Cerebellar cortex (tissue), 1 donor: ENCODE measurements at regions not wholly inside any gene's neighbourhood (a gene's known extent, or its start where the extent isn't known, plus 50 kb on each side); places are given as distances from the start of the nearest gene placed in this dataset.

Experiments used
- DNase-seq: peaks from one replicate; pipeline ENCODE4 v3.0.0-alpha.2; 2015; ENCODE audit warnings: low spot score

DNA sequence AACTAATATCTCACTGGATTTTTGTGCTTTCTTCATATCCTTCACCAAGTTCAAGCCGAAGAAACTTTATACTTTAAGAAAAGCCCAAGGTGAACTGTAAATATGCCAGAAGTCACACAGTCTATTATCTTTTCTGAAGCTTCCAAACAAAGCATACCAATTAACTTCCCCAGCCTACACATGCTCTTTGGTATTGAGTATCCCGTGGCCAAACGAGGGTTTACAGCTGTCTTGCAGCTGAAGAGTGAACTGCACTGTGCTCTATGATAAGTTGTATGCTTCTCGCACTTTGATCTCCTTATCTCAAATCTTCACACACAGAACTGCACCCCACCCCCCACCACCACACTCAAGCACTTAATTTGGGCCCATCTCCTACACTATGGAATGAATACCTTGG, 215.6 kb upstream of the VEPH1 start:
- DNase-seq = no peak

DNA sequence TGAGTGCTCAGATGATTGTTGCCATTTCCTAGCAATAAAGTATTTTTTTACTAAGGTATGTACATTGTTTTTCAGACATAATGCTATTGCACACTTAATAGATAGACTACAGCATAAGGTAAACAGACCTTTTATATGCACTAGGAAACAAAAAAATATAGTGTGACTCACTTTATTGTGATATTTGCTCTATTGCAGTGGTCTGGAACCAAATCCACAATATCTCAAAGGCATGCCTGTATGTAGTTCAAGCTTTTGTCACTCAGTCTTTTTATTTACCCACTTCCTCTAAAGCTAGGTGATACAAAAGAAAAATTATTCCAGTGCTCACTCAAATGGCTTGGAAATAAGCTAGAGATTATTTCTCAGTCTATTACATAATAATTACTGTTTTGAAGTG, 209.9 kb upstream of the VEPH1 start:
- DNase-seq = no peak

DNA sequence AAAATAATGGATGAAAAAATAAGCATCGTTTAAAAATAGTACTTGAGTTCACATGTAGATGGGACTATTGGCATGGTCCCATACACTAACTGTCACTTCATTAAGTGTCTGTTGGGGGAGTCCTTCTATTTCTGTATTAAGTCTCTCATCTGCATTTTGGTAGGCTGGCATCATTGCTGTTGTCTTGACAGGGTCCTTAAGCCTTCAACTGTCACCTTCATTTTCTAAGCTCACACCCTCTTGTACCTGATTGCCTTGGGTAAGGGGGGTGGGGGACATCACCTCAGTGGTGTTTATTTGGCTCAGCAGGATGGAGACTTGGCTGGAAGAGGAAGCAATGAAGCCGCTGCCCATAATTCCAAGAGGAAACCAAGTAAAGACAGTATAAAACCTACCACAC, 202.0 kb upstream of the VEPH1 start:
- DNase-seq = no peak

DNA sequence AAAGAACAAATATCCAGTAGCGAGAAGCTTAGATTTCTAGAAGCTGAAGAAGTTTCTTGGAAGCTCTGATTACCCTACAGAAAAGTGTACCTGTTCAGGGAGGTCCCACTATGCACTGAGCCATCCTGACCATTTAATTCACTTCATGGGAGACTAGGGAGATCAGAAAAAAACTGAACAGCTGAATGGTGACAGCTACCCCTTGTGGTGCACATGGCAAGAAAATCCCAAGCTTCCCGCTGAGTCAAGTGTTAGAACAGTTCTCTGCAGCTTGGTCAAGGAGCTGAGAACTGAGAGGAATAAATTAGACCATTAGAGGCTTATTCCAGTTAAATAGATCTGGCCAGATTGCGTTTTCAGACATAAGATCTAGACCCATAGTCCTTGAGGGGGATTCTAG, 197.2 kb upstream of the VEPH1 start:
- DNase-seq = peak; percentile 16

DNA sequence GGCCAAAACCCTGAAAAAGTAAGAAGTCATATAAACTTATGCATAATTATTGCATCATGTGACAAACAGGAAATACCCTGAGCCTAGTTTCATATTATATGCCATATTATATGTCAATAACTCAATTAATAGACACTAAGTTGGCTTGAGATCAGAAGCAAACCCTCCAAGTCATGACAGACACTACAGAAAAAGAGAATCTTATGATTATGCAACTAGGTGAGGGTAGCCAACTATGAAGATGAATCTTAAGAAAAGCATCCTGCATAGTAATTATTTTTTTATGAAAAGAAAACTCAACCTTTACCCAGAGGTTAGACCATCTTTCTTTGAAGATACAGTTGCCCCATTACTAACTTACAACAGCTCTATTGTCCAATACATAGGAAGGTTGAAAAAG, 192.4 kb upstream of the VEPH1 start:
- no peak for DNase-seq

DNA sequence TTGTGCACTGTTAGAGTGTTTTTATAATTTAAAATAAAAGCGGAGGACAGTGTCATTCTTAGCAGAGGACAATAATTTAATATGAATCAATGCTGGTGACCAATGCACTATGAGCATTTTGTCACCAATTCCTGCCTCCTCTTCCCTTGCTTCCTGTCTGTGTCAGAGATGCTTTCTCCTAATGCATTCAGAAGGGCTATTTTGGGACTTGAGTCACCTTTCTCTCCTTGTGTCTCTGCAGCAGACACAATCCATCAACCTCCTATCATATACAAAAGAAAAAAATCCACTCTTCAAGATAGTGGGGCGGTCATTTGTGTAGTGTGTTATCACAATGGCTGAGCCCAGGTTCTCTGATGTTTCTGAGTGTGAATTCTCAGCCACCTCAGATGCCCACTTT, 191.9 kb upstream of the VEPH1 start:
- no peak for DNase-seq

DNA sequence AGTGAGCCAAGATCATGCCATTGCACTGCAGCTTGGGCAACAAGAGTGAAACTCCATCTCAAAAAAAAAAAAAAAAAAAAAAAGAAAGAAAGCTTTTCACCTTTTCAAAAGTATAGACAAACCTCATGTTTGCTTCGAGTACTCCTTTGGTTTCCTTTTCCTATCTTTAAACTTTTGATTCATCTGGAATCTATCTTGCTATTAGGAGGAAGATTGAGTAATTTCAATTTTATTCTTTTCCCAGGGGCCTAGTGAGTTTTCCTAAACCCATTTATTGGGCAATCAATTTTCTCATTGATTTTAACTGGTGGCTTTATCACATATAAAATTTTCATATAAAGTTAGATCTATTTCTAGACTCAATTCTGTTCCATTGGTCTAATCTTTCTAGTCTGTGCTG, 190.5 kb upstream of the VEPH1 start:
- no peak for DNase-seq

DNA sequence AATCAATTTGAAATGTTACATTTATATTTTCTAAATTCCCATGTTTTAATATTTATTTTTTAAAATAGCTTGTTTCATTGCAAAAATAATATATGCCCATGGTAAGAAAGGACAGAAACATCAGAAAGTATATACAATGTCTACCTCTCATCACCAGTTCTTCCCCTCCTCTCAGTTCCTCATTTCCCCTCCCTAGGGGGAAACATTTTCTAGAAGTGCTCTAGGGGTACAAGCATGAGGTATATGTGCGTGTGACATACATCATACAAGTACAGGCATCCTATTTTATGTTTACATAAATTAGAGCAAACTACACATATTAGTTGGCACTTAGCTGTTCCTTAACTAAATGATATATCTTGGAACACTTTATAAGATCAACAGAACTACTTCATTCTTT, 189.3 kb upstream of the VEPH1 start:
- no peak for DNase-seq

DNA sequence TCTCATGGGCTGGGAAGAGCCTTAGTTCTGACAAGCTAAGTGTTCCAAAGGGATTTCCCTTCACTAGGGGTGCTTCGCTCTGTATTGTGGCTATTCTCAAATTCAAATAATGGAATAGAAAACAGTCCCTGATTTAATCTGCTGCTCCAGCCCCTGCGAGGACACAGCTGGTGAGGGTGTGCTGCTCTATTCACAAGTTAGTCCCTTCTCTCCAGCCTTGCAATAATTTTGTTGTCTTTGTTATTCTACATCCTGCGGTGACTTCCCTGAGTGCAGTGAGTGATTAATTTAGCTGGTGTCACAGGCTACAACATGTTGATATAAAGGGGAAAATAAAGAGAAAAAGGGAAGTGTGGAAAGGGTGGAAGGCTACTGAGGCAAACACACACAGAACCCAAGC, 180.5 kb upstream of the VEPH1 start:
- DNase-seq = no peak

DNA sequence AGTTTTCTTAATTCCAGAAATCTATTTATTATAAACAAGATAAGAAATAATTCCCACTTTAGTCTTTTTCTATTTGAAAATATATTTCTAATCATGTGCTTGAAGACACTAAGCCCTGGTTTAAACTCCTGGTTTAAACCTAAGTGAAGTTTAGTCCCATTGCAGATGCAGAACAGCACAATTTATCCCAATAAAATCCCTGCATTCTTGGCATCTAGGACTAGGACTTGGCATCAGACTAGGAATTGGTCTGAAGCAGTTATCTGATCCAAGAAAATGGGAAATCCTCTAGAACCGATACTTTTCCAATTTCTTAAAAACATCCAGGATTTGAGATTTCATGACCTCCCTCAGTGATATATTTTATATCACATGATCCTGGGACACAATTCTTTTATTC, 168.8 kb upstream of the VEPH1 start:
- DNase-seq = no peak

DNA sequence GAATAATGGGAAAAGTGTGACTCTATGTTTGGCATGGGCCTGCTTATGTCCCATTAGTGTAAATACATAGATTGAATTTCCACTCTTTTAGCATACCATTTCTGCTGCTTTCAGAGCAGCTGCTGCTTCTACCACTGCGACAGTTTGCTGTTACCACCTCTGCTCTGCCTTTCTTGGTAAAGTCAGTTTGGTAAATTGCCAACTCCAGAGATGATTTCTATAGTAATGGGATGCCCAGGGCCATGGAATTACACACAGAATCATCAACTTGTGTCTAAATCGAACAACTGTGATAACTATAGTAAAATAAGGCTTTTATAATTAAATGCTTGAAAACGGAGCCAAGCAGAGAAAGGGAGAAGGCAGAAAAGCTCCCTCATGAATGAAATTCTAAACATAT, 168.4 kb upstream of the VEPH1 start:
- DNase-seq = no peak

DNA sequence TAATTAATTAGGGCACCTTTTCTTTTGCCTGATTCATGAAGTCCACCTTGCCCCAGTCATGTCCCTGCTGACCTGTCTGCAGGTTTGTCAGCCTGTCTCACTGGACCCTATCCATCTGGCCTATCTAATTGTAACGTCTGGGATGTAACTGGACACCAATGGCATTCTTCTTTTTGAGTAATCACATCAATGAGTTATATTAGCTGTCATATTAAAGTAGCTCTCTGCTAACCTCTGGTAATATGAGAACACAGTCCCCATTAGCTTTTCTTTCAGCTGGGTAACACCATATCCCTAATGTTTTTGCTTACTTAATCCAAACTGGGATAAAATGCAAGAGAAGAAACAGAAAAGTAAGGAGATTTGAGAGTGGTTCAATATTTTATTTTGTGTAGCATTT, 166.2 kb upstream of the VEPH1 start:
- no peak for DNase-seq

DNA sequence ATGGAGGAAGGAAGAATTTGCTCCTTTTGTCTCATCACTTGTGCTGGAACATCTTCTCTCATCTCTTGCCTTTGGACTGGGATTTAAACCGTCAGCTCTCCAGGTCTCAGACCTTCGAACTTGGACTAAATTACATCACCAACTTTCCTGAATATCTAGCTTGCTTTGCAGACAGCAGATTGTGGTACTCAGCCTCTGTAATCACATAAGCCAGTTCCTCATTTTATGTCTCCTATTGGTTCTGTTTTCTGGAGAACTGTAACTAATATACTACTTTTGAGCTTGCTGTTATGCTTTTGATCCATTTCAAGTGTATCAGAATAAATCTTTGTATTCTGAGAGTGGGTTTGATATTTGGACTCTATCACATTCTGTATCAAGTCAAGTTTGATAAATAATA, 164.3 kb upstream of the VEPH1 start:
- no peak for DNase-seq

DNA sequence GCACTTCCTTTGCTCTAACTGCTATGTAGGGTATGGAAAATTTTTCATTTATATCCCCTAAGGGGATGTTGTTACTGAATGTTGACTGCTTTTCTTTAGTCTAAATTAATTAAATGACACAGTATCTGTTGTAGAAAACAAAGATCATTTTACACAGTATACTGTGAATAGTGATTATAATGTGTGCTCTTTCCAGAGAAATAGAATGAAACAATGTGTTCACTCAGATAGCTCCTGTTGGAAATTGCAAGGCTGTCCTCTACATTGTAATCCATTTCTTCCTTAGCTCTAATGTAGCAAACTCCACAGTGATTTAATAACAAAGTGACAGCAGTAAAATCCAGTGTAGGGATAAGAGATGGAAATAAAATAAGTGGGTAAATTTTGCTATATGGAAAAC, 159.0 kb upstream of the VEPH1 start:
- DNase-seq = no peak

DNA sequence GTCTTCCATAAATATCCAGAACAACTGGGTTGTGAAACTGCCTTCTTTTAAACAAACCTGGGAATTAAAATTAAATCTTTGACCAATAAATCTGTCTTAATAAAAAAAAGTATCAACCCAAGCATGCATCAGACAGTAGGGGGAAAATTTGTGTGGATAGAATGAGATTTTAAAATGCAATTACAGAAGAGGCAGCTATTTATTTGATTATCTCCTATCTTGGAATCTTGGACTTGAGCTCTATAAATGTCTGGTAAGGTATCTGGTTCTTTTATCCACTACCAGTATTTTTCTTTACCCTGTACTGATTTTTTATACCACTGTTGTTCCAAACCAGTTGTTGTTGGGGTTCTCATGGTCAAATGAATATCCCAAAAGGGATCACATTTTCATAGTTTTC, 157.6 kb upstream of the VEPH1 start:
- no peak for DNase-seq

DNA sequence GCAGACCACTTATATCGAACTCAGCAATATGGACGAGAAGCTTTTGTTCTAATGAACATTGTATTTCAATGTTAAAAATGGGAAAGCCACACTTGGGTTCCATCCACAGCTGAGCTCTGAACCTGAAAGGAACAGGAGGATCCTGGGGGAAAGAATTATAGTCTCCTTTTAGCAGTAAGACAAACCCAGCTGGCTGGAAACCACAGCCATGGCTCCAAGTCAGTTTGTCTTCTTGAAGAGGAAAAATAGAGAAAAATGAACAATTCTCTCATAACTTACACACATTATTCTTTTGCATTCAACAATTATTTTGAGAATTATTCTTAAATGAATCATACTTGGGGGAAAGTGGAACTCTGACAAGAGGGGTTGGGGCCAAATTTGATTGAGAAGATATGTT, 149.2 kb upstream of the VEPH1 start:
- DNase-seq = no peak

DNA sequence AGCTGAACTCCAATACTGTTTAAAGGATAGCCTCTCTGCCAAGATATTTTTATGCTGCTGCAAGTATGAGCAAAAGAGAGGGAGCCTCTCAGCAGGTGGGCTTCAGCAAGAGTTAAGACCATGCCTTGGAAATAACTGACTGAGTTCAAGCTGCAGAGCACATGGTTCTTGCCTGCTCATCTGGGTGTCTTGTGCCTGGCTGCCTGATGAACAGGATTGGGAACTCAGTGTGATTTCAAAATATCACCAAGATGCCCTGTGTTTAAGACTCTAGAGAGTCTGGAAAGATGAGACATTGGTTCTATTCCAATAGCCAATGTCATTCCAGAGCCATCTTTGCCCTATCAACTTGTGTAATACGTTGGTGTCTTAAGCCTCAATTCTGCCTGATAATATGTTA, 147.5 kb upstream of the VEPH1 start:
- no peak for DNase-seq

DNA sequence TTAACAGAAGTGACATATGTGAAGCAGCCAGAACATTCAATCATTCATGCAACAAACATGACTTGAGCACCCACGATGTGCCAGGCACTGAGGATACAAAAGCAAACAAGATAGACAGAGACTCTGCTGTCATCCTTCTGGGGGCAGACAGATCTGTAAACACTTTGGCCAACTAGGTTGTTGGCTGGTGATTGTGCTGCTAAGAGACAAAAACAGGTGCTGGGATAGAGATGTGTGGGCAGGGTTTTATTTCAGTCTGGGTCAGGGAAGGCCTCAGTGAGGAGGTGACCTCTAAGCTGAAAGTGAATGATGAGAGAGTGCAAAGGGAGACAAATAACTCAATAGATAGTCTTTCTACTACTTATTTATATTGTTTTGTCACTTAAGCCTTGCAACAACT, 147.0 kb upstream of the VEPH1 start:
- no peak for DNase-seq

DNA sequence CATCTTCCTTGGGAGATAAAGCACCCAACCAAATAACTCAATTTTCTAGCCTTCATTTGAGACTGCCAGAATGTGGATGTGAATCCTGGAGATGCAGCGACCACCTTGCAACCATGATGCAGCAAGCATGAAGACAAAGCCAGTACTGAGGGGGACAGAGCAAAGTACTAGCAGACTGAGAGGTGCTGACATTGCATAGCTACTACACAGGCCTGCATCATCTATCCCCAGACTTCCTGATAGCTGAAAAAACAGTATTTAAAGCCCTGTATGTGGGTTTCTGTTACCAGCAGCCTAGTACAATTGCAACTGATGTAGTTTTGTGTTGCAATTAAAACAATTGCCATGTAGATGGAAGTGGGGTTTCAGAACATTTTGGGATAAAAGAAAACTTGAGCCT, 146.3 kb upstream of the VEPH1 start:
- no peak for DNase-seq

DNA sequence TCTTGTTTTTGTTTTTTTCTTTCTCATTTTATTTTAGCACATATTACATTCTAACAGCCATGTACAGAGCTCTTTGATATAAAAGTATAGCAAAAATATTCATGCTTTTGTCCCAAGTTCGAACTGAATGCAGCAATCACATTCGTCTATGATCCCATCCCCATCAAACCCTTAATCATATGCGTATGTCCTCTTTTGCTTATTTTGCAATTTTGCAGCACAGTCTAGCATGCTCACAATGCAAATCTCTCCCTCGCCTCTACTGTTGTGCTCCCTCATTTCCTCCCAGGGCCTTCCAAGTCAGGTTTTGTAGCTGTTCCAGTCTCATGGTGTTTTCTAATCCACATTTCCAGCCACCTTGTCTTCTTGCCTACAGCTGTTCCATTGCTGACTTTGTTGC, 144.6 kb upstream of the VEPH1 start:
- DNase-seq = no peak

DNA sequence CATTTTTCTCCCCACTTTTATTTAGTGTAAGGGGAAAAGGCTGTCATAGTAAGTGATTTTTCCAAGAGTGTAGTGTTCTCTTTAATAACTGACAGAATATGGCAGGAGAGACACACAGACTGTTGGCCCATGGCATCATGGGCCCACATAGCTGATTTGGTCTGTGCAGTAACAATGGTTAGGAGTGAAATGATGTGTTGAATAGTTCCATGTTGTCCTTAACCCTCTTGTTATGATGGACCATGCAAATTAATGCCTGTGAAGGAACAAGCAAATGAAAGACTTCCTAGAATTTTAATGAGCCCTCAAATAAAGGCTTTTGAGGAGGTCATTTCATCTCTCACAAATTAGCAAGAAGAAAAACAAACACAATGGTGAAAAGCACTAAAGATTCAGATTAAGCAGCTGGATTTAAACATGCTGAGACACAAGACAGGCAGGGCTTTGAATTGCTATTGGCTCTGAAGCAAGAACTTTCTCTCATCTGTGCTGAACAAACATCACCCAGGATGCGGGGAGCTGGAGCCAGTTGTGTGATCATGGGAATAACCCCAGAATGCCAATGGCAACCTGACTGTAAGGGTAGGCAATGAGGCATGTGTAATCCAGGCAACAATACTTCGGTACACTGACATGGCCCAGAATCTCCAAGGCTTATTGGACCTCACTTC, 136.7 kb upstream of the VEPH1 start:
- no peak for DNase-seq

DNA sequence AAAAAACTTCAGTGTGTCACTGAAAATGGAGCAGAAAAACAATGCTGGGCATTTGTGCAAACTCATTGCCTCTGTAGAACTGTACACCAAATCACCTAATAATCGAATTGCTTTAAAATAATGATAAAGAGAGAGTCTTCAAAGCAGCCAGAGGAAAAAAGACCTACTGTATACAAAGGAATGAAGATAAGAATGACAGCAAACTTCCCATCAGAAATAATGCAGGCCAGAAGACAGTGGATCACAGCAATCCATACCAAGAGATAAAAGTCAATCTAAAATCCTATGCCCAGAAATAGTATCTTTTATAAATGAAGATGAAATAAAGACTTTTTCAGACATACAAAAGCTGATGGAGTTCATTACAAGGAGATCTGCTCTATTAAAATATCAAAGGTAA, 134.7 kb upstream of the VEPH1 start:
- no peak for DNase-seq

DNA sequence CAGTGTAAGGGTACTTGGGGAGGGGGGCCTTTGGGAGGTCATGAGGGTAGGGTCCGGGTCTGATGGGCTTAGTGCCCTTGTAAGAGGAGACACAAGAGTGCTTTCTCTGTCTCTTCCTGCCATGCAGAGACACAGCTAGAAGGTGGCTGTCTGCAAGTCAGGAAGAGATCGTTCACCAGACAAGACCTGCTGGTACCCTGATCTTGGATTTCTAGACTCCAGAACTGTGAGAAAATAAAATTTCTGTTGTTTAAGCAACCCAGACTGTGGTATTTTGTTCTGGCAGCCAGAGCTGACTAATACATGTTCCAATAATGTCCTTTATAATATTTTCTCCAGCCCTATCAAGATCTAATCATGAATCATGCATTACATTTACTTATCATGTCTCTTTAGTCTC, 130.0 kb upstream of the VEPH1 start:
- no peak for DNase-seq

DNA sequence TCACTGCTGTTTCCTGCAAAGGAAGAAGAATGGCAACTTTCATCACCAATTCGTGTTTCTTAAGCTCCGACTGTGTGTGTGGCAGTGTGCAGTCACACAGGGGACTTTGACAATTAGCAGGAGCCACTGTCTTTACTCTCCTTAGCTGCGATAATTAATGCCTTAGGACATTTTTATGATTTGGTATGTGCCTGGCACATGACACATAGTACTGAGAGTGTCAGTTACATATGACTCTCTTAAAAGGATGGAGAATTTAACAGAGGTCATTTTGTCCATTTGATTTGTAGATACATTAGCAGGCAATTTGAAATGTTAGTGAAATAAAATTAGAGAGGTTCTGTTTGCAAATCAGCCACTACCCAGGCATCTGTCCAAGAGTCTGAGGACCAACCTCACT, 128.9 kb upstream of the VEPH1 start:
- no peak for DNase-seq

DNA sequence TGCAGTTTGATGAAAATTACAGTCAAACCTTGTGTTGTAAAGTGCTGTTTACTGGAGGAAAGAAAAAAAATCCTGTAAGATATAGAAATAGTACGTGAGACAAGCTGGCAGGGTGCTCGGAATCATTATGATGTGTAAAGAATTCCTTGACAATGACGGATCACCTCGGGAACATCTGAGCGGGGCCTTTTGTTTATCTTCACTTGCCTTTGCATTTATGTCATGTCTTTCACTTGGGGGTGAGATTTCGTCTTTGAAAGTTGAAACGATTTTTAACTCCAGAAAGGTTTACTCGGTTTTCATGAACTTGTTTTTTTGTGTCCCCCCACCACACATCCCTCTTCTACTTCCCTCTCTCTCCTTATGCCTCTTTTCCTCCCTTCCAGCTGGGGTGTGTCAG, 128.3 kb upstream of the VEPH1 start:
- DNase-seq = no peak
